Liver (tissue), 7 donors: ENCODE measurements at regions not wholly inside any gene's neighbourhood (a gene's known extent, or its start where the extent isn't known, plus 50 kb on each side); places are given as distances from the start of the nearest gene placed in this dataset.

ENCODE experiments used
- DNase-seq: peaks from one replicate; pipeline ENCODE4 v3.0.0-alpha.2; 2017; ENCODE audit warnings: low spot score
- H3K27ac ChIP-seq, 2 donors: one replicate each; pipeline ENCODE4 v1.7.0; 2013; ENCODE audit warnings: inconsistent platforms in 2 of 2, low read length in 2 of 2, control low read depth in 1 of 2, low read depth in 1 of 2, mild to moderate bottlenecking in 1 of 2
- H3K27me3 ChIP-seq, 4 donors: one replicate each; pipeline versions ENCODE4 v1.6.1 to v1.7.0; 2013; ENCODE audit warnings: low read length in 3 of 4, inconsistent platforms in 1 of 4, mild to moderate bottlenecking in 1 of 4, moderate library complexity in 1 of 4; ENCODE audit not compliant: control insufficient read depth in 4 of 4, insufficient read depth in 4 of 4
- H3K36me3 ChIP-seq, 4 donors: one replicate each; pipeline versions ENCODE4 v1.6.1 to v1.7.0; 2013; ENCODE audit warnings: low read length in 3 of 4, mild to moderate bottlenecking in 3 of 4, low read depth in 1 of 4, moderate library complexity in 1 of 4; ENCODE audit not compliant: control insufficient read depth in 4 of 4, insufficient read depth in 3 of 4
- H3K4me1 ChIP-seq, 4 donors: one replicate each; pipeline versions ENCODE4 v1.6.1 to v1.7.0; 2013; ENCODE audit warnings: low read length in 3 of 4, mild to moderate bottlenecking in 3 of 4, moderate library complexity in 1 of 4; ENCODE audit not compliant: control insufficient read depth in 4 of 4, insufficient read depth in 4 of 4
- H3K4me3 ChIP-seq, 3 donors: one replicate each; pipeline versions ENCODE4 v1.6.1 to v1.7.0; 2013; ENCODE audit warnings: low read length in 3 of 3, control low read depth in 1 of 3, low read depth in 1 of 3, mild to moderate bottlenecking in 1 of 3
- H3K9ac ChIP-seq, 2 donors: one replicate each; pipeline ENCODE4 v1.7.0; 2013; ENCODE audit warnings: low read length in 2 of 2, mild to moderate bottlenecking in 2 of 2, moderate library complexity in 2 of 2, control low read depth in 1 of 2, low read depth in 1 of 2
- H3K9me3 ChIP-seq, 4 donors: one replicate each; pipeline versions ENCODE4 v1.6.1 to v1.7.0; 2013; ENCODE audit warnings: low read length in 3 of 4; ENCODE audit not compliant: control insufficient read depth in 4 of 4
- ATF3 ChIP-seq: IDR thresholded peaks from 2 replicates; pipeline ENCODE4 v1.6.1; 2016; ENCODE audit warnings: antibody characterized with exemption
- EGR1 ChIP-seq, 2 donors: IDR thresholded peaks; 2 replicates each; pipeline ENCODE4 v1.6.1; 2016 to 2018; ENCODE audit warnings: antibody characterized with exemption in 2 of 2, low read depth in 2 of 2
- FOXA1 ChIP-seq: IDR thresholded peaks from 2 replicates; pipeline ENCODE4 v1.6.1; 2016; ENCODE audit warnings: antibody characterized with exemption
- FOXA2 ChIP-seq: IDR thresholded peaks from 2 replicates; pipeline ENCODE4 v1.6.1; 2016; ENCODE audit warnings: antibody characterized with exemption
- GABPA ChIP-seq, 2 donors: IDR thresholded peaks in 1 of 2; conservative IDR thresholded peaks in 1 of 2; 2 replicates each; pipeline ENCODE4 v1.6.1; 2016; ENCODE audit warnings: antibody characterized with exemption in 2 of 2, mild to moderate bottlenecking in 1 of 2, moderate library complexity in 1 of 2
- HNF4A ChIP-seq, 2 donors: conservative IDR thresholded peaks; 2 replicates each; pipeline ENCODE4 v1.6.1; 2016; ENCODE audit warnings: antibody characterized with exemption in 2 of 2, mild to moderate bottlenecking in 2 of 2
- HNF4G ChIP-seq: IDR thresholded peaks from 2 replicates; pipeline ENCODE4 v1.6.1; 2016; ENCODE audit warnings: antibody characterized with exemption
- JUND ChIP-seq, 2 donors: IDR thresholded peaks; 2 replicates each; pipeline ENCODE4 v1.6.1; 2016; ENCODE audit warnings: antibody characterized with exemption in 2 of 2
- MAX ChIP-seq: IDR thresholded peaks from 2 replicates; pipeline ENCODE4 v1.6.1; 2016; ENCODE audit warnings: antibody characterized with exemption
- NR2F2 ChIP-seq: IDR thresholded peaks from 2 replicates; pipeline ENCODE4 v1.6.1; 2016; ENCODE audit warnings: antibody characterized with exemption
- RAD21 ChIP-seq, 2 donors: IDR thresholded peaks; 2 replicates each; pipeline ENCODE4 v1.6.1; 2016; ENCODE audit warnings: antibody characterized with exemption in 2 of 2, mild to moderate bottlenecking in 2 of 2
- REST ChIP-seq: IDR thresholded peaks from 2 replicates; pipeline ENCODE4 v1.6.1; 2016; ENCODE audit warnings: antibody characterized with exemption, mild to moderate bottlenecking
- RXRA ChIP-seq, 2 donors: IDR thresholded peaks; 2 replicates each; pipeline ENCODE4 v1.6.1; 2017 to 2018; ENCODE audit warnings: antibody characterized with exemption in 2 of 2, mild to moderate bottlenecking in 1 of 2
- SP1 ChIP-seq: IDR thresholded peaks from 2 replicates; pipeline ENCODE4 v1.6.1; 2018; ENCODE audit warnings: antibody characterized with exemption, mild to moderate bottlenecking
- TAF1 ChIP-seq: conservative IDR thresholded peaks from 2 replicates; pipeline ENCODE4 v1.6.1; 2016; ENCODE audit warnings: antibody characterized with exemption, mild to moderate bottlenecking
- YY1 ChIP-seq: IDR thresholded peaks from 2 replicates; pipeline ENCODE4 v1.6.1; 2016; ENCODE audit warnings: antibody characterized with exemption, mild to moderate bottlenecking
- ZBTB33 ChIP-seq: IDR thresholded peaks from 2 replicates; pipeline ENCODE4 v1.6.1; 2016; ENCODE audit warnings: antibody characterized with exemption
- WGBS: extraction: QIAGEN DNeasy Blood & Tissue Kit; methylation state at CpG from one replicate; pipeline ENCODE4 v1.1.7; 2013; 5-methylcytosine and 5-hydroxymethylcytosine counted together
- donor health status: healthy.
- donor health status: healthy.
- donor health status: healthy.
- donor health status: healthy.

- TF ChIP-seq EGR1 (IDR thresholded peaks at IDR 0.05; ENCODE audit: low read depth in 2 of 2) = no peak
- no peak for TF ChIP-seq HNF4G
- no peak for TF ChIP-seq SP1
- no peak for TF ChIP-seq FOXA2
- no peak for TF ChIP-seq GABPA (IDR thresholded peaks at IDR 0.05 in 1 of 2, conservative IDR thresholded peaks at IDR 0.05 in 1 of 2)
- no peak for TF ChIP-seq YY1
- TF ChIP-seq ATF3 = no peak
- TF ChIP-seq TAF1 = no peak
- no peak for TF ChIP-seq NR2F2
- no peak for TF ChIP-seq REST
- no peak for TF ChIP-seq FOXA1
- TF ChIP-seq RXRA (IDR thresholded peaks at IDR 0.05) = no peak
- no peak for TF ChIP-seq MAX
- no peak for TF ChIP-seq RAD21 (IDR thresholded peaks at IDR 0.05)
Measured at GRCh38 chr18:78689606-78690005, 290.0 kb upstream of the SALL3 start.

GRCh38 chr18:78692105-78692504 is 287.5 kb upstream of the SALL3 start:
- whole genome bisulfite sequencing = 14% methylated on average over 1 of the region's 1 CpG
- H3K9me3 ChIP-seq = no peaks in the 10 kb centered on the region
- no peaks in the 10 kb centered on the region for H3K27me3 ChIP-seq
- H3K4me3 ChIP-seq = no peak overlapping the region
- H3K36me3 ChIP-seq = no peaks in the 10 kb centered on the region
- DNase-seq = no peak
- no peaks in the 10 kb centered on the region for H3K4me1 ChIP-seq
- TF ChIP-seq HNF4A (conservative IDR thresholded peaks at IDR 0.05) = no peak
- no peak for TF ChIP-seq ZBTB33
- TF ChIP-seq SP1 = no peak
- TF ChIP-seq YY1 = no peak
- no peak for TF ChIP-seq JUND (IDR thresholded peaks at IDR 0.05)
- no peak for TF ChIP-seq MAX
- TF ChIP-seq REST = no peak
- TF ChIP-seq FOXA2 = no peak
- no peak for TF ChIP-seq NR2F2
- TF ChIP-seq HNF4G = no peak
- TF ChIP-seq EGR1 (IDR thresholded peaks at IDR 0.05; ENCODE audit: low read depth in 2 of 2) = no peak
- no peak for TF ChIP-seq TAF1
- TF ChIP-seq FOXA1 = no peak
- TF ChIP-seq ATF3 = no peak
- no peak for TF ChIP-seq RAD21 (IDR thresholded peaks at IDR 0.05)
- no peak overlapping the region for H3K27ac ChIP-seq
- no peak overlapping the region for H3K9ac ChIP-seq

More at GRCh38 chr18:78689606-78690005, 290.0 kb upstream of the SALL3 start:
- DNase-seq = no peak
- no peaks in the 10 kb centered on the region for H3K27me3 ChIP-seq
- H3K4me3 ChIP-seq = no peak overlapping the region
- no peak overlapping the region for H3K9ac ChIP-seq
- H3K4me1 ChIP-seq = no peaks in the 10 kb centered on the region
- H3K36me3 ChIP-seq = no peaks in the 10 kb centered on the region
- no peak overlapping the region for H3K27ac ChIP-seq
- WGBS = 91% methylated on average over 15 of the region's 15 CpGs
- no peaks in the 10 kb centered on the region for H3K9me3 ChIP-seq
